H7 (cell line): ENCODE measurements at regions not wholly inside any gene's neighbourhood (a gene's known extent, or its start where the extent isn't known, plus 50 kb on each side); places are given as distances from the start of the nearest gene placed in this dataset.

Experiments
- DNase-seq: peaks from one replicate; pipeline ENCODE4 v3.0.0; 2012
- H3K27me3 ChIP-seq: 2 replicates; pipeline ENCODE4 v1.6.0; 2011; ENCODE audit warnings: mild to moderate bottlenecking, low read length; ENCODE audit not compliant: control insufficient read depth, insufficient read depth
- H3K36me3 ChIP-seq: replicated peaks from 2 replicates; pipeline ENCODE4 v1.5.1; 2011; ENCODE audit warnings: low read length; ENCODE audit not compliant: control insufficient read depth, insufficient read depth
- H3K4me3 ChIP-seq: 2 replicates; pipeline ENCODE4 v1.5.1; 2011; ENCODE audit warnings: low read depth, mild to moderate bottlenecking, control low read depth, low read length, moderate library complexity; ENCODE audit not compliant: insufficient read depth

GRCh38 chr16:51710905-51711563 lies 560.0 kb upstream of the SALL1 start:
- DNase-seq = no peak
- H3K27me3 ChIP-seq = no peaks in the 10 kb centered on the region
- H3K36me3 ChIP-seq = no peaks in the 10 kb centered on the region
- H3K4me3 ChIP-seq = no peak overlapping the region

- DNase-seq = no peak
- Histone ChIP-seq H3K27me3 (no peaks in the 10 kb centered on the region), H3K4me3 (no peak overlapping the region), H3K36me3 (no peaks in the 10 kb centered on the region)
These were observed 559.1 kb upstream of the SALL1 start for GRCh38 chr16:51710186-51710585.

GRCh38 chr16:51708861-51709260 lies 557.8 kb upstream of the SALL1 start:
- Histone ChIP-seq H3K27me3 (no peaks in the 10 kb centered on the region), H3K4me3 (no peak overlapping the region), H3K36me3 (no peaks in the 10 kb centered on the region)
- DNase-seq = no peak

- DNase-seq = peak; percentile 17
These were observed 556.6 kb upstream of the SALL1 start for GRCh38 chr16:51707666-51708065.

GRCh38 chr16:51705142-51705541 lies 554.1 kb upstream of the SALL1 start:
- no peak overlapping the region for H3K4me3 ChIP-seq
- no peak for DNase-seq
- no peaks in the 10 kb centered on the region for H3K27me3 ChIP-seq
- H3K36me3 ChIP-seq = no peaks in the 10 kb centered on the region

More at GRCh38 chr16:51707666-51708065, 556.6 kb upstream of the SALL1 start:
- Histone ChIP-seq H3K4me3 (no peak overlapping the region), H3K36me3 (no peaks in the 10 kb centered on the region), H3K27me3 (no peaks in the 10 kb centered on the region)

GRCh38 chr16:51701025-51701424 lies 550.0 kb upstream of the SALL1 start:
- DNase-seq = no peak
- Histone ChIP-seq H3K4me3 (no peak overlapping the region), H3K27me3 (no peaks in the 10 kb centered on the region)

GRCh38 chr16:51699686-51700396 lies 548.8 kb upstream of the SALL1 start:
- no peak overlapping the region for H3K4me3 ChIP-seq
- no peak for DNase-seq
- no peaks in the 10 kb centered on the region for H3K27me3 ChIP-seq
- H3K36me3 ChIP-seq = no peaks in the 10 kb centered on the region

More at GRCh38 chr16:51701025-51701424, 550.0 kb upstream of the SALL1 start:
- no peaks in the 10 kb centered on the region for H3K36me3 ChIP-seq

- Histone ChIP-seq H3K36me3 (no peaks in the 10 kb centered on the region), H3K27me3 (no peaks in the 10 kb centered on the region), H3K4me3 (no peak overlapping the region)
- no peak for DNase-seq
These were observed 547.6 kb upstream of the SALL1 start for GRCh38 chr16:51698647-51699046.

GRCh38 chr16:51697454-51697853 lies 546.4 kb upstream of the SALL1 start:
- H3K36me3 ChIP-seq = no peaks in the 10 kb centered on the region

GRCh38 chr16:51696376-51696775 lies 545.3 kb upstream of the SALL1 start:
- H3K4me3 ChIP-seq = no peak overlapping the region
- no peaks in the 10 kb centered on the region for H3K27me3 ChIP-seq
- H3K36me3 ChIP-seq = no peaks in the 10 kb centered on the region
- no peak for DNase-seq

More at GRCh38 chr16:51697454-51697853, 546.4 kb upstream of the SALL1 start:
- Histone ChIP-seq H3K4me3 (no peak overlapping the region), H3K27me3 (no peaks in the 10 kb centered on the region)
- DNase-seq = no peak

- no peaks in the 10 kb centered on the region for H3K27me3 ChIP-seq
- no peak for DNase-seq
- no peak overlapping the region for H3K4me3 ChIP-seq
- no peaks in the 10 kb centered on the region for H3K36me3 ChIP-seq
These were observed 540.0 kb upstream of the SALL1 start for GRCh38 chr16:51691109-51691508.

- no peaks in the 10 kb centered on the region; the same call in 1 of the 2 replicates for H3K27me3 ChIP-seq
- DNase-seq = no peak
- no peak overlapping the region for H3K4me3 ChIP-seq
These were observed 534.4 kb upstream of the SALL1 start for GRCh38 chr16:51685498-51685897.

GRCh38 chr16:51683882-51684281 lies 532.8 kb upstream of the SALL1 start:
- Histone ChIP-seq H3K4me3 (no peak overlapping the region), H3K36me3 (no peaks in the 10 kb centered on the region), H3K27me3 (no peaks in the 10 kb centered on the region; the same call in 1 of the 2 replicates)
- no peak for DNase-seq

More at GRCh38 chr16:51685498-51685897, 534.4 kb upstream of the SALL1 start:
- H3K36me3 ChIP-seq = no peaks in the 10 kb centered on the region

GRCh38 chr16:51682905-51683304 lies 531.8 kb upstream of the SALL1 start:
- DNase-seq = peak; percentile 14
- Histone ChIP-seq H3K27me3 (no peaks in the 10 kb centered on the region; the same call in 1 of the 2 replicates), H3K36me3 (no peaks in the 10 kb centered on the region), H3K4me3 (no peak overlapping the region)

GRCh38 chr16:51674615-51675014 lies 523.5 kb upstream of the SALL1 start:
- no peak overlapping the region for H3K4me3 ChIP-seq
- H3K27me3 ChIP-seq = no peaks in the 10 kb centered on the region
- H3K36me3 ChIP-seq = no peaks in the 10 kb centered on the region
- no peak for DNase-seq
